OCI-LY1 (cell line): ENCODE measurements at regions not wholly inside any gene's neighbourhood (a gene's known extent, or its start where the extent isn't known, plus 50 kb on each side); places are given as distances from the start of the nearest gene placed in this dataset.
"Not testable (repeated sequence)": the region's sequence is repeated elsewhere in the genome, so short reads cannot be mapped to it uniquely, and the experiment has no call there.

Source experiments
- H2AFZ ChIP-seq: fragments of 200-600 bp; sonication (generic), shearing (Covaris generic); 2 replicates; pipeline ENCODE4 v1.6.0; 2014; ENCODE audit warnings: antibody characterized with exemption, mild to moderate bottlenecking, low read length
- H3F3A ChIP-seq: fragments of 200-600 bp; sonication (generic), shearing (Covaris generic); 2 replicates; pipeline ENCODE4 v1.6.0; 2014; ENCODE audit warnings: mild to moderate bottlenecking, antibody characterized with exemption, low read length, moderate library complexity; ENCODE audit not compliant: insufficient read depth
- H3K27ac ChIP-seq: fragments of 200-600 bp; sonication (generic); 2 replicates; pipeline ENCODE4 v1.5.1; 2014; ENCODE audit warnings: low read length, mixed run types, mild to moderate bottlenecking, low read depth; ENCODE audit not compliant: poor library complexity, severe bottlenecking
- H3K27me3 ChIP-seq: fragments of 200-600 bp; sonication (generic); 2 replicates; pipeline ENCODE4 v1.6.0; 2014; ENCODE audit warnings: antibody characterized with exemption, mild to moderate bottlenecking, low read length, moderate library complexity; ENCODE audit not compliant: insufficient read depth
- H3K36me3 ChIP-seq: fragments of 200-600 bp; sonication (generic); 2 replicates; pipeline ENCODE4 v1.6.1; 2014; ENCODE audit warnings: mild to moderate bottlenecking, antibody characterized with exemption, low read length, moderate library complexity, mixed read lengths; ENCODE audit not compliant: insufficient read depth
- H3K4me1 ChIP-seq: fragments of 200-600 bp; sonication (generic); 2 replicates; pipeline ENCODE4 v1.5.1; 2014; ENCODE audit warnings: mild to moderate bottlenecking, low read length, moderate library complexity; ENCODE audit not compliant: insufficient read depth, severe bottlenecking
- H3K4me2 ChIP-seq: fragments of 200-600 bp; sonication (generic), shearing (Covaris generic); 2 replicates; pipeline ENCODE4 v1.6.1; 2014; ENCODE audit warnings: low read length
- H3K4me3 ChIP-seq: fragments of 200-600 bp; sonication (generic); 2 replicates; pipeline ENCODE4 v1.5.1; 2014; ENCODE audit warnings: low read length, low read depth, mild to moderate bottlenecking, mixed read lengths; ENCODE audit not compliant: poor library complexity, severe bottlenecking
- H3K79me2 ChIP-seq: fragments of 200-600 bp; shearing (Covaris generic); 2 replicates; pipeline ENCODE4 v1.6.1; 2016; ENCODE audit warnings: mixed run types, low read length, mixed read lengths; ENCODE audit not compliant: insufficient read depth
- H3K9ac ChIP-seq: fragments of 200-600 bp; sonication (generic), shearing (Covaris generic); 2 replicates; pipeline ENCODE4 v1.6.1; 2014; ENCODE audit warnings: mild to moderate bottlenecking, low read length, mixed read lengths
- H3K9me2 ChIP-seq: fragments of 200-600 bp; sonication (generic), shearing (Covaris generic); 2 replicates; pipeline ENCODE4 v1.6.1; 2014; ENCODE audit warnings: low read depth, mild to moderate bottlenecking, low read length, mixed read lengths
- H3K9me3 ChIP-seq: fragments of 200-600 bp; shearing (Covaris generic); 2 replicates; pipeline ENCODE4 v1.6.1; 2014; ENCODE audit warnings: low read length, mixed read lengths
- H4K20me1 ChIP-seq: fragments of 200-600 bp; sonication (generic), shearing (Covaris generic); 2 replicates; pipeline ENCODE4 v1.6.0; 2016; ENCODE audit warnings: mild to moderate bottlenecking, low read length; ENCODE audit not compliant: insufficient read depth
- CTCF ChIP-seq: fragments of 200-600 bp; sonication (generic), shearing (Covaris generic); IDR thresholded peaks from 2 replicates; pipeline ENCODE4 v1.5.1; 2017; ENCODE audit warnings: mild to moderate bottlenecking, antibody characterized with exemption, low read length, moderate library complexity, mixed read lengths
- EZH2 ChIP-seq: fragments of 200-600 bp; sonication (generic), shearing (Covaris generic); IDR thresholded peaks from 2 replicates; pipeline ENCODE4 v1.8.0; 2017; ENCODE audit warnings: borderline replicate concordance, mixed run types, mild to moderate bottlenecking, antibody characterized with exemption, low read length, moderate library complexity, mixed read lengths

DNA sequence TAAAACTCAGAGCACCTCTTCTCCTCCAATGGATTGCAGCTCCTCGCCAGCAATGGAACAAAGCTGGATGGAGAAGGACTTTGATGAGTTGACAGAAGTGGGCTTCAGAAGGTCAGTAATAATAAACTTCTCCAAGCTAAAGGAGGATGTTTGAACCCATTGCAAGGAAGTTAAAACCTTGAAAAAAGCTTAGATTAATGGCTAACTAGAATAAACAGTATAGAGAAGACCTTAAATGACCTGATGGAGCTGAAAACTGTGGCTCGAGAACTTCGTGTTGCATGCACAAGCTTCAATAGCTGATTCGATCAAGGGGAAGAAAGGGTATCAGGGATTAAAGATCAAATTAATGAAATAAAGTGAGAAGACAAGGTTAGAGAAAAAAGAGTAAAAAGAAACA lies 112.3 kb upstream of the PIK3R1 start:
- H3K27me3 ChIP-seq: not testable (repeated sequence)

GRCh38 chr5:68099327-68099726 lies 116.2 kb upstream of the PIK3R1 start:
- TF ChIP-seq CTCF (no peak), EZH2 (no peak)
- Histone ChIP-seq H3K9me2 (no peaks in the 10 kb centered on the region), H4K20me1 (no peaks in the 10 kb centered on the region), H3K79me2 (no peaks in the 10 kb centered on the region), H3F3A (no peaks in the 10 kb centered on the region), H3K4me3 (no peak overlapping the region), H3K4me2 (no peak overlapping the region), H3K27ac (no peak overlapping the region), H3K9ac (no peak overlapping the region), H3K4me1 (no peaks in the 10 kb centered on the region), H3K9me3 (no peaks in the 10 kb centered on the region), H2AFZ (no peak overlapping the region), H3K36me3 (no peaks in the 10 kb centered on the region), H3K27me3 (no peaks in the 10 kb centered on the region)

More for the DNA sequence above, 112.3 kb upstream of the PIK3R1 start:
- not testable (repeated sequence) for H3K4me3 ChIP-seq, H2AFZ ChIP-seq, H3K4me2 ChIP-seq, H3K4me1 ChIP-seq, H3K9me2 ChIP-seq, H3K27ac ChIP-seq, H4K20me1 ChIP-seq, H3K79me2 ChIP-seq, H3K9ac ChIP-seq, H3K36me3 ChIP-seq, H3F3A ChIP-seq, H3K9me3 ChIP-seq

GRCh38 chr5:68093455-68094159 lies 121.9 kb upstream of the PIK3R1 start:
- Histone ChIP-seq H3K4me1 (no peaks in the 10 kb centered on the region), H3K27ac (no peak overlapping the region), H3K4me3 (no peak overlapping the region), H2AFZ (no peak overlapping the region), H3K36me3 (no peaks in the 10 kb centered on the region), H3K9ac (no peak overlapping the region), H3K27me3 (no peaks in the 10 kb centered on the region), H3K4me2 (no peak overlapping the region), H3K9me2 (no peaks in the 10 kb centered on the region), H3F3A (no peaks in the 10 kb centered on the region), H3K79me2 (no peaks in the 10 kb centered on the region), H3K9me3 (no peaks in the 10 kb centered on the region), H4K20me1 (no peaks in the 10 kb centered on the region)
- TF ChIP-seq EZH2: no peak
- TF ChIP-seq CTCF: no peak

DNA sequence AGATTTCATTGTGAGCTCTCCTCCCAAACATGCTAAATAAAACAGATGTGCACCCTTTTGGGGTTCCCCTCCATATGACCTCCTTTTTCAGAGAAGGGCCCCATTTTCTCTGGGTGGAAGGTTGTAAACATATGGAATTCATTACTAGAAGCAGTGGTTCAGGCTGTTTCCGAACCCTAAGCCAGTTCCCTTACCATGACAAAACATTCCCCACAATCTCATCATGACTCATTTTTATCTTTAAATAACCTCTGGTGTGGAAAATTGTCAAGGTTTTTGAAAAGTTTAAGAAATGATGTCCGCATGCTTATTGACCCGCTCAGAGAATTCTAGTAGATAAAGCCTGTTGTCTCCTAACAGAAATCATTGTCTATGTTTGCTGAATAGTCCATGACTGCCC lies 127.3 kb upstream of the PIK3R1 start:
- TF ChIP-seq CTCF (no peak), EZH2 (no peak)
- Histone ChIP-seq H4K20me1 (no peaks in the 10 kb centered on the region), H3K4me2 (no peak overlapping the region), H3K27ac (no peak overlapping the region), H3K9ac (no peak overlapping the region), H3K36me3 (no peaks in the 10 kb centered on the region), H3F3A (no peaks in the 10 kb centered on the region), H3K9me2 (no peaks in the 10 kb centered on the region), H3K4me3 (no peak overlapping the region), H3K27me3 (no peaks in the 10 kb centered on the region), H3K9me3 (no peaks in the 10 kb centered on the region), H2AFZ (no peak overlapping the region), H3K79me2 (no peaks in the 10 kb centered on the region), H3K4me1 (no peaks in the 10 kb centered on the region)
